Endothelial cell of umbilical vein (primary cell): ENCODE measurements at regions not wholly inside any gene's neighbourhood (a gene's known extent, or its start where the extent isn't known, plus 50 kb on each side); places are given as distances from the start of the nearest gene placed in this dataset.

ENCODE experiments used
- BruUV-seq: library from RNA; stranded (reverse); fragments of 400-500 nt; replicated peaks from 2 replicates; lab custom pipeline; 2021; lab: Mats Ljungman, UMichigan
- CTCF ChIA-PET: fragments of 300-600, 350-600 bp; sonication (Branson Sonifier 250); formaldehyde crosslinking; loops from one replicate; lab custom pipeline; 2021; ENCODE audit warnings: antibody characterized with exemption, inconsistent platforms; lab: Charles Lee
- POLR2A ChIA-PET: fragments of 300-600, 350-600 bp; sonication (Branson Sonifier 250); formaldehyde crosslinking; loops from one replicate; lab custom pipeline; 2021; ENCODE audit warnings: antibody characterized with exemption, inconsistent platforms; lab: Charles Lee
- DNase-seq: peaks from one replicate; pipeline ENCODE4 v3.0.0-alpha.2; 2011; ENCODE audit warnings: low read depth, low spot score
- FAIRE-seq: peaks from 2 replicates; lab custom pipeline; 2011; peaks lifted over from hg19 to GRCh38; lab: Jason Lieb, UNC
- H2AFZ ChIP-seq: 2 replicates; pipeline ENCODE4 v1.6.0; 2012; ENCODE audit warnings: low read depth, low read length, control low read depth, inconsistent platforms
- H3K27ac ChIP-seq: 2 replicates; pipeline ENCODE4 v1.5.1; 2011; ENCODE audit warnings: low read depth, mild to moderate bottlenecking, control low read depth, low read length, moderate library complexity; ENCODE audit not compliant: insufficient read depth
- H3K27me3 ChIP-seq, 2 experiments: 2 replicates each; pipeline versions ENCODE4 v1.6.0 to v1.6.1; 2011; ENCODE audit warnings: low read length in 2 of 2, mixed read lengths in 1 of 2; ENCODE audit not compliant: control insufficient read depth in 2 of 2, insufficient read depth in 2 of 2
- H3K36me3 ChIP-seq, 2 experiments: 2 replicates in 1 of 2; 3 replicates in 1 of 2; pipeline ENCODE4 v1.5.1; 2011; ENCODE audit warnings: low read length in 2 of 2, mild to moderate bottlenecking in 1 of 2, moderate library complexity in 1 of 2; ENCODE audit not compliant: control insufficient read depth in 2 of 2, insufficient read depth in 2 of 2; ENCODE audit errors: extremely low read depth in 1 of 2
- H3K4me1 ChIP-seq: 3 replicates; pipeline ENCODE4 v1.5.1; 2011; ENCODE audit warnings: mild to moderate bottlenecking, low read length; ENCODE audit not compliant: control insufficient read depth, insufficient read depth; ENCODE audit errors: extremely low read depth
- H3K4me2 ChIP-seq: 2 replicates; pipeline ENCODE4 v1.6.1; 2011; ENCODE audit warnings: low read length, control low read depth, mixed read lengths; ENCODE audit not compliant: insufficient read depth
- H3K4me3 ChIP-seq, 3 experiments: fragments of 200-600 bp in 1 of 3; sonication (generic), shearing (Covaris generic) in 1 of 3; replicated peaks in 1 of 3; 2 replicates each; pipeline ENCODE4 v1.5.1; 2011 to 2016; ENCODE audit warnings: control low read depth in 3 of 3, low read length in 3 of 3, mild to moderate bottlenecking in 2 of 3, inconsistent platforms in 1 of 3, low read depth in 1 of 3, moderate library complexity in 1 of 3; ENCODE audit not compliant: insufficient read depth in 1 of 3
- H3K79me2 ChIP-seq: 2 replicates; pipeline ENCODE4 v1.6.0; 2012; ENCODE audit warnings: low read length, inconsistent platforms; ENCODE audit not compliant: control insufficient read depth, insufficient read depth
- H3K9ac ChIP-seq: replicated peaks from 2 replicates; pipeline ENCODE3; 2011; ENCODE audit warnings: low read length, control low read depth; ENCODE audit not compliant: insufficient read depth; ENCODE audit errors: extremely low read depth
- H3K9me1 ChIP-seq: replicated peaks from 3 replicates; pipeline ENCODE4 v1.6.0; 2011; ENCODE audit warnings: mild to moderate bottlenecking, low read length; ENCODE audit not compliant: control insufficient read depth, insufficient read depth; ENCODE audit errors: extremely low read depth
- H3K9me3 ChIP-seq: replicated peaks from 2 replicates; pipeline ENCODE4 v1.5.1; 2012; ENCODE audit warnings: low read length, inconsistent platforms; ENCODE audit not compliant: control insufficient read depth, insufficient read depth
- H4K20me1 ChIP-seq: replicated peaks from 2 replicates; pipeline ENCODE3; 2011; ENCODE audit warnings: mild to moderate bottlenecking, low read length; ENCODE audit not compliant: control insufficient read depth, insufficient read depth; ENCODE audit errors: extremely low read depth
- EZH2 ChIP-seq: IDR thresholded peaks from 2 replicates; pipeline ENCODE4 v1.6.1; 2012; ENCODE audit warnings: borderline replicate concordance, low read depth, mild to moderate bottlenecking, moderate library complexity, low read length, inconsistent platforms; ENCODE audit not compliant: severe bottlenecking
- FOS ChIP-seq: IDR thresholded peaks from 2 replicates; pipeline ENCODE4 v1.6.1; 2011; ENCODE audit warnings: mild to moderate bottlenecking, low read length, moderate library complexity, borderline replicate concordance; ENCODE audit not compliant: insufficient read depth
- GATA2 ChIP-seq: IDR thresholded peaks from 2 replicates; pipeline ENCODE4 v1.7.0; 2011; ENCODE audit warnings: low read depth, mild to moderate bottlenecking, moderate library complexity, mixed read lengths, low read length; ENCODE audit not compliant: insufficient read length, insufficient read depth
- JUN ChIP-seq: IDR thresholded peaks from 2 replicates; pipeline ENCODE4 v1.6.1; 2011; ENCODE audit warnings: borderline replicate concordance, low read depth; ENCODE audit not compliant: insufficient read length, insufficient read depth
- MYC ChIP-seq: IDR thresholded peaks from one replicate; pipeline ENCODE4 v1.6.1; 2011; ENCODE audit warnings: mild to moderate bottlenecking, low read depth, low read length
- POLR2A ChIP-seq: IDR thresholded peaks from 2 replicates; pipeline ENCODE4 v1.6.1; 2012; ENCODE audit warnings: low read depth, mild to moderate bottlenecking, control low read depth, low read length
- POLR2AphosphoS5 ChIP-seq: IDR thresholded peaks from 2 replicates; pipeline ENCODE4 v1.6.1; 2012; ENCODE audit warnings: low read depth, mild to moderate bottlenecking, control low read depth, low read length, moderate library complexity; ENCODE audit not compliant: insufficient read depth
- dilution Hi-C: fragments of 300-500 bp; cut with MboI; formaldehyde crosslinking; loops from one replicate; pipeline ENCODE4 v1.15.0; 2019; ENCODE audit warnings: low sequenced_read_pairs; ENCODE audit not compliant: extremely low pct_ligation_motif_present
- intact Hi-C: fragments of 100-400 bp; cut with micrococcal nuclease; formaldehyde crosslinking; loops from one replicate; pipeline ENCODE4 v1.10.0; 2022
- TF ChIP-seq, protein P1 (sequence below), 2 donors: IDR thresholded peaks; 1 replicate in 1 of 2; 2 replicates in 1 of 2; pipeline ENCODE4 v1.5.1; 2011; ENCODE audit warnings: low read length in 2 of 2, mild to moderate bottlenecking in 2 of 2, moderate library complexity in 2 of 2, control low read depth in 1 of 2, inconsistent platforms in 1 of 2, low read depth in 1 of 2; ENCODE audit not compliant: insufficient read depth in 1 of 2; ENCODE audit errors: extremely low read depth in 1 of 2
- TF ChIP-seq, protein P2 (sequence below): IDR thresholded peaks from 2 replicates; pipeline ENCODE4 v1.6.1; 2011; ENCODE audit not compliant: insufficient read depth, insufficient read length

DNA sequence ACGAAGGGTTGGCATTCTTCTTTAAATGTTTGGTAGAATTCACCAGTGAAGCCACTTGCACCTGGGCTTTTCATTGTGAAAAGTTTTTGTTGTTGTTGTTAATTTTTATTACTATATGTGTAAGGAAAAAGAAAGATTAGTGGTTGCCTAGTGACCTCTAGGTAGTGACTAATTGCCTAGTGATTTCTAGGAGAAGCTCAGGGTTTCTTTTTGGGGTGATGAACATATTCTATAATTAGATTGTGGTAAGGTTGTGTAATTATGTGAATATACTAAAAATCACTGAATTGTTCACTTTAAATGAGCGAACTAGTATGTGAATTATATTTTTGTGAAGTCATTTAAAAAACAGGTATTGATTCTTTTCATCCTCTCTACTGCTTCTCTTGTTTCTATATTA, 123.8 kb upstream of the TMEM170B start:
- Histone ChIP-seq H3K27ac (no peak overlapping the region), H3K36me3 (no peaks in the 10 kb centered on the region), H3K4me1 (peaks cover 36% of the 10 kb centered on the region), H3K9me3 (no peaks in the 10 kb centered on the region), H3K9me1 (no peaks in the 10 kb centered on the region), H3K79me2 (no peaks in the 10 kb centered on the region), H3K4me2 (no peak overlapping the region), H3K9ac (no peak overlapping the region), H3K27me3 (no peaks in the 10 kb centered on the region), H4K20me1 (no peaks in the 10 kb centered on the region), H2AFZ (no peak overlapping the region), H3K4me3 (no peak overlapping the region)
- no peak for FAIRE-seq
- dilution Hi-C loops = no loop called here
- CTCF ChIA-PET = interaction anchor here (0.6 to 1.3 kb wide), 7 partner anchors 19 to 319 kb away, joined by 3 to 4 read pairs (median 3); no protein-coding TSS in a partner anchor
- TF ChIP-seq JUN (no peak), GATA2 (no peak), EZH2 (no peak)
- BruUV-seq = no TSS peak
- intact Hi-C loops = loop anchor here (5.0 kb wide), 1 partner anchor 181 kb away; the partner anchor contains the start of gene NEDD9
- POLR2A ChIA-PET = interaction anchor here (1.3 kb wide), 1 partner anchor 181 kb away, joined by 3 read pairs; the partner anchor contains the start of gene NEDD9
- DNase-seq = no peak

DNA sequence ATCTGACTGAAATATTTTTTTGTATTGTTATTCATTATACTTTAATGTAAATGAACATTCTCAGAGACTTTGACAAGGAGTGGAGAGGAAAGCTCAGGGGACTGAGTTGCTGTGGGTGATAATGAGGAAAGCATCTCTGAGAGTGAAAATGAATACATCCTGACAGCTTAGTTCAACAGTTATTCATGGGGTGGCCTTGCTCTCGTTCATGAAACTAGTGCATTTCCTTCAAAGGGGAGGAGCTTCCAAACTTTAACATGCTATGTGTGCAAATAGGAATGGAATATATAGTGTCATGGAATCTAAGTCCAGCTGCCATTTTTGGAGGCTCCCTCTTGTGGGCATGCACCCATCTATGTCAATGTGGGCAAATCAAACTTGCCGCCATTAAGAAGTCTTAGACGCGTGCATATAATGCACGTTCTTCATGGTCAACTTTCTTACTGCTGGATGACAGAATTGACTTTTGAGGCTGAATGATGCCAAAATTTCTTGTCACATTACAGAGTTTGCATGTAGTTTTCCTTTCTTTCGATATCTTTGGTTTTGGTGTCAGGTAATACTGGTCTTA, 124.3 kb upstream of the TMEM170B start:
- dilution Hi-C loops = no loop called here
- Histone ChIP-seq H3K4me3 (no peak overlapping the region), H3K9me3 (no peaks in the 10 kb centered on the region), H3K36me3 (no peaks in the 10 kb centered on the region), H3K9me1 (no peaks in the 10 kb centered on the region), H3K9ac (no peak overlapping the region), H3K4me1 (peaks cover 33% of the 10 kb centered on the region), H4K20me1 (no peaks in the 10 kb centered on the region), H3K79me2 (no peaks in the 10 kb centered on the region), H3K27ac (no peak overlapping the region), H3K27me3 (no peaks in the 10 kb centered on the region), H3K4me2 (no peak overlapping the region), H2AFZ (no peak overlapping the region)
- FAIRE-seq (no peak), DNase-seq (no peak)
- TF ChIP-seq MYC (no peak), GATA2 (no peak), EZH2 (no peak), JUN (no peak), POLR2AphosphoS5 (no peak), POLR2A (no peak), FOS (no peak)
- TF ChIP-seq, protein P1, sequence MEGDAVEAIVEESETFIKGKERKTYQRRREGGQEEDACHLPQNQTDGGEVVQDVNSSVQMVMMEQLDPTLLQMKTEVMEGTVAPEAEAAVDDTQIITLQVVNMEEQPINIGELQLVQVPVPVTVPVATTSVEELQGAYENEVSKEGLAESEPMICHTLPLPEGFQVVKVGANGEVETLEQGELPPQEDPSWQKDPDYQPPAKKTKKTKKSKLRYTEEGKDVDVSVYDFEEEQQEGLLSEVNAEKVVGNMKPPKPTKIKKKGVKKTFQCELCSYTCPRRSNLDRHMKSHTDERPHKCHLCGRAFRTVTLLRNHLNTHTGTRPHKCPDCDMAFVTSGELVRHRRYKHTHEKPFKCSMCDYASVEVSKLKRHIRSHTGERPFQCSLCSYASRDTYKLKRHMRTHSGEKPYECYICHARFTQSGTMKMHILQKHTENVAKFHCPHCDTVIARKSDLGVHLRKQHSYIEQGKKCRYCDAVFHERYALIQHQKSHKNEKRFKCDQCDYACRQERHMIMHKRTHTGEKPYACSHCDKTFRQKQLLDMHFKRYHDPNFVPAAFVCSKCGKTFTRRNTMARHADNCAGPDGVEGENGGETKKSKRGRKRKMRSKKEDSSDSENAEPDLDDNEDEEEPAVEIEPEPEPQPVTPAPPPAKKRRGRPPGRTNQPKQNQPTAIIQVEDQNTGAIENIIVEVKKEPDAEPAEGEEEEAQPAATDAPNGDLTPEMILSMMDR (IDR thresholded peaks at IDR 0.05; ENCODE audit: extremely low read depth in 1 of 2, insufficient read depth in 1 of 2, low read depth in 1 of 2, low read length in 2 of 2) = no peak
- TF ChIP-seq, protein P2, sequence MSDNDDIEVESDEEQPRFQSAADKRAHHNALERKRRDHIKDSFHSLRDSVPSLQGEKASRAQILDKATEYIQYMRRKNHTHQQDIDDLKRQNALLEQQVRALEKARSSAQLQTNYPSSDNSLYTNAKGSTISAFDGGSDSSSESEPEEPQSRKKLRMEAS = no peak
- ChIA-PET POLR2A (no interaction called here), CTCF (interaction anchor here (0.9 to 1.3 kb wide), 4 partner anchors 20 to 172 kb away, joined by 3 to 4 read pairs (median 3); no protein-coding TSS in a partner anchor)
- intact Hi-C loops = loop anchor here (5.0 kb wide), 1 partner anchor 181 kb away; the partner anchor contains the start of gene NEDD9
- BruUV-seq = no TSS peak
